Neural cell (in vitro differentiated cells): ENCODE measurements at regions not wholly inside any gene's neighbourhood (a gene's known extent, or its start where the extent isn't known, plus 50 kb on each side); places are given as distances from the start of the nearest gene placed in this dataset.

Experiments
- EP300 ChIP-seq: fragments of 450-650 bp; conservative IDR thresholded peaks from 2 replicates; pipeline ENCODE4 v1.6.1; 2014; ENCODE audit warnings: antibody characterized with exemption, mild to moderate bottlenecking, moderate library complexity; ENCODE audit not compliant: poor library complexity, severe bottlenecking
- EZH2 ChIP-seq: fragments of 200-600, 300-800 bp; shearing (Covaris generic), sonication (generic); IDR thresholded peaks from 2 replicates; pipeline ENCODE4 v1.6.1; 2014; ENCODE audit warnings: antibody characterized with exemption, low read length, borderline replicate concordance, mild to moderate bottlenecking; ENCODE audit not compliant: insufficient read depth, poor library complexity, severe bottlenecking
- POLR2AphosphoS5 ChIP-seq: IDR thresholded peaks from 2 replicates; pipeline ENCODE4 v1.6.1; 2012
- TAF1 ChIP-seq: IDR thresholded peaks from 2 replicates; pipeline ENCODE4 v1.6.1; 2012; ENCODE audit warnings: low read depth
- TF ChIP-seq, protein P1 (sequence below): fragments of 450-650 bp; IDR thresholded peaks from 2 replicates; pipeline ENCODE4 v1.5.1; 2014; ENCODE audit warnings: antibody characterized with exemption, mild to moderate bottlenecking, moderate library complexity; ENCODE audit not compliant: poor library complexity, severe bottlenecking
- TF ChIP-seq, protein P2 (sequence below): IDR thresholded peaks from 2 replicates; pipeline ENCODE4 v1.6.1; 2012; ENCODE audit warnings: borderline replicate concordance

DNA sequence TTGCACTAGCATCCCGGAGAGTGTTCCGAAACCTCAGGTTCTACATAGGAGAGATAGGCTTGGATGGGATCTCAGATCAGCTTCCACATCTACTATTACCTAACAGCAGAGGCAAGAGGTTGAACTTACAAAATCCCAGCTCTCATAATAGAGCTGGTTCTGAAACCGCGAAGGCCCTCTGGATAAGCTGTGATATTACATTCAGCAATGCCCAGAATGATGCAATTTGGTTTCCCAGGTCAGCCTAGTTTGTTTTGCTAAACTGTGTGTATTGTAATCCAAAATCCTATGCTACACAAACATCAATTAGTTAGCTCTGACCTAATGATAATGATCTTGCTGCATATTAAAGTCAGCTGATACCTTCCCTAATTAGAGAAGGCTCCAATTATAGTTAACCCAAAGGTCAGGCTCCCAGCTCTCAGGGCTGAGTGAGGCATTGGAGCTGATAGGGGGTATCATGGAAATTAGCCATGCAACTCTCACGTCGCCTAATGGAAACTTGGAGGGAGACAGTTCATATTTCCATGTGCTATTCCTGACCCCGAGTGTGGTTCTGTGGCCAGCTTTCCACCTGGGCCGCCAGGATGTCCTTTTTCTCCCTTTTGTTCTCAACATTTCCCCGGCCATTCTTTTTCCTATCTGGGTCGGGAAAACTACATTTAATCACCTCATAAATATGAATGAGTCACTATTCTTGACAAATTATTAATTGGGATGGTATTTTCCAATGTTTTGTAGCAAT, 278.4 kb upstream of the IRX1 start:
- TF ChIP-seq POLR2AphosphoS5 (no peak), EZH2 (no peak), TAF1 (no peak), EP300 (no peak)
- TF ChIP-seq, protein P1, sequence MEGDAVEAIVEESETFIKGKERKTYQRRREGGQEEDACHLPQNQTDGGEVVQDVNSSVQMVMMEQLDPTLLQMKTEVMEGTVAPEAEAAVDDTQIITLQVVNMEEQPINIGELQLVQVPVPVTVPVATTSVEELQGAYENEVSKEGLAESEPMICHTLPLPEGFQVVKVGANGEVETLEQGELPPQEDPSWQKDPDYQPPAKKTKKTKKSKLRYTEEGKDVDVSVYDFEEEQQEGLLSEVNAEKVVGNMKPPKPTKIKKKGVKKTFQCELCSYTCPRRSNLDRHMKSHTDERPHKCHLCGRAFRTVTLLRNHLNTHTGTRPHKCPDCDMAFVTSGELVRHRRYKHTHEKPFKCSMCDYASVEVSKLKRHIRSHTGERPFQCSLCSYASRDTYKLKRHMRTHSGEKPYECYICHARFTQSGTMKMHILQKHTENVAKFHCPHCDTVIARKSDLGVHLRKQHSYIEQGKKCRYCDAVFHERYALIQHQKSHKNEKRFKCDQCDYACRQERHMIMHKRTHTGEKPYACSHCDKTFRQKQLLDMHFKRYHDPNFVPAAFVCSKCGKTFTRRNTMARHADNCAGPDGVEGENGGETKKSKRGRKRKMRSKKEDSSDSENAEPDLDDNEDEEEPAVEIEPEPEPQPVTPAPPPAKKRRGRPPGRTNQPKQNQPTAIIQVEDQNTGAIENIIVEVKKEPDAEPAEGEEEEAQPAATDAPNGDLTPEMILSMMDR, result no peak
- TF ChIP-seq, protein P2, sequence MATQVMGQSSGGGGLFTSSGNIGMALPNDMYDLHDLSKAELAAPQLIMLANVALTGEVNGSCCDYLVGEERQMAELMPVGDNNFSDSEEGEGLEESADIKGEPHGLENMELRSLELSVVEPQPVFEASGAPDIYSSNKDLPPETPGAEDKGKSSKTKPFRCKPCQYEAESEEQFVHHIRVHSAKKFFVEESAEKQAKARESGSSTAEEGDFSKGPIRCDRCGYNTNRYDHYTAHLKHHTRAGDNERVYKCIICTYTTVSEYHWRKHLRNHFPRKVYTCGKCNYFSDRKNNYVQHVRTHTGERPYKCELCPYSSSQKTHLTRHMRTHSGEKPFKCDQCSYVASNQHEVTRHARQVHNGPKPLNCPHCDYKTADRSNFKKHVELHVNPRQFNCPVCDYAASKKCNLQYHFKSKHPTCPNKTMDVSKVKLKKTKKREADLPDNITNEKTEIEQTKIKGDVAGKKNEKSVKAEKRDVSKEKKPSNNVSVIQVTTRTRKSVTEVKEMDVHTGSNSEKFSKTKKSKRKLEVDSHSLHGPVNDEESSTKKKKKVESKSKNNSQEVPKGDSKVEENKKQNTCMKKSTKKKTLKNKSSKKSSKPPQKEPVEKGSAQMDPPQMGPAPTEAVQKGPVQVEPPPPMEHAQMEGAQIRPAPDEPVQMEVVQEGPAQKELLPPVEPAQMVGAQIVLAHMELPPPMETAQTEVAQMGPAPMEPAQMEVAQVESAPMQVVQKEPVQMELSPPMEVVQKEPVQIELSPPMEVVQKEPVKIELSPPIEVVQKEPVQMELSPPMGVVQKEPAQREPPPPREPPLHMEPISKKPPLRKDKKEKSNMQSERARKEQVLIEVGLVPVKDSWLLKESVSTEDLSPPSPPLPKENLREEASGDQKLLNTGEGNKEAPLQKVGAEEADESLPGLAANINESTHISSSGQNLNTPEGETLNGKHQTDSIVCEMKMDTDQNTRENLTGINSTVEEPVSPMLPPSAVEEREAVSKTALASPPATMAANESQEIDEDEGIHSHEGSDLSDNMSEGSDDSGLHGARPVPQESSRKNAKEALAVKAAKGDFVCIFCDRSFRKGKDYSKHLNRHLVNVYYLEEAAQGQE, result no peak
